SK-N-SH (cell line): ENCODE measurements at regions not wholly inside any gene's neighbourhood (a gene's known extent, or its start where the extent isn't known, plus 50 kb on each side); places are given as distances from the start of the nearest gene placed in this dataset.

ENCODE experiments used
- CTCF ChIA-PET: fragments of 300-600, 350-600 bp; formaldehyde crosslinking; extraction: SDS; loops from one replicate; lab custom pipeline; 2021; lab: Yijun Ruan, JAX
- POLR2A ChIA-PET: fragments of 350-600 bp; sonication (Branson Sonifier 250); formaldehyde crosslinking; extraction: SDS; loops from one replicate; lab custom pipeline; 2020; ENCODE audit warnings: antibody characterized with exemption, inconsistent platforms; lab: Yijun Ruan, JAX
- DNase-seq: peaks from one replicate; pipeline ENCODE4 v3.0.0; 2012
- H2AFZ ChIP-seq: fragments of 200-600 bp; sonication (generic); 2 replicates; pipeline ENCODE4 v1.8.1; 2016; ENCODE audit warnings: antibody characterized with exemption, mild to moderate bottlenecking, low read depth
- H3F3A ChIP-seq: fragments of 200-600 bp; sonication (generic); replicated peaks from 2 replicates; pipeline ENCODE3; 2016; ENCODE audit warnings: antibody characterized with exemption, mild to moderate bottlenecking; ENCODE audit not compliant: insufficient read depth
- H3K27ac ChIP-seq, 2 experiments: fragments of 200-500 bp in 1 of 2; fragments of 200-600 bp in 1 of 2; sonication (Bioruptor generic) in 1 of 2; sonication (generic), shearing (Covaris generic) in 1 of 2; 2 replicates each; pipeline versions ENCODE4 v1.5.1 to v1.6.1; 2014 to 2016; ENCODE audit warnings: low read depth in 2 of 2, inconsistent platforms in 1 of 2, low read length in 1 of 2, mild to moderate bottlenecking in 1 of 2, mixed read lengths in 1 of 2
- H3K27me3 ChIP-seq: fragments of 200-600 bp; sonication (generic), shearing (Covaris generic); 2 replicates; pipeline ENCODE4 v1.6.1; 2016; ENCODE audit warnings: mixed run types; ENCODE audit not compliant: insufficient read depth
- H3K36me3 ChIP-seq, 2 experiments: fragments of 200-500 bp in 1 of 2; fragments of 200-600 bp in 1 of 2; sonication (Bioruptor generic) in 1 of 2; sonication (generic) in 1 of 2; replicated peaks in 1 of 2; 2 replicates each; pipeline versions ENCODE3 to v1.5.1; 2014 to 2016; ENCODE audit warnings: low read length in 1 of 2, mild to moderate bottlenecking in 1 of 2; ENCODE audit not compliant: insufficient read depth in 2 of 2, control insufficient read depth in 1 of 2
- H3K4me1 ChIP-seq, 2 experiments: fragments of 200-500 bp in 1 of 2; fragments of 200-600 bp in 1 of 2; sonication (Bioruptor generic) in 1 of 2; sonication (generic), shearing (Covaris generic) in 1 of 2; 2 replicates each; pipeline versions ENCODE4 v1.5.1 to v1.6.1; 2014 to 2016; ENCODE audit warnings: low read depth in 1 of 2, low read length in 1 of 2, mixed run types in 1 of 2; ENCODE audit not compliant: insufficient read depth in 2 of 2, control insufficient read depth in 1 of 2
- H3K4me2 ChIP-seq: fragments of 200-600 bp; sonication (generic), shearing (Covaris generic); 2 replicates; pipeline ENCODE4 v1.6.1; 2017; ENCODE audit warnings: mixed run types
- H3K4me3 ChIP-seq, 2 experiments: fragments of 200-500 bp in 1 of 2; fragments of 200-600 bp in 1 of 2; sonication (Bioruptor generic) in 1 of 2; sonication (generic), shearing (Covaris generic) in 1 of 2; 2 replicates each; pipeline versions ENCODE4 v1.5.1 to v1.8.1; 2014 to 2016; ENCODE audit warnings: low read depth in 2 of 2, inconsistent platforms in 1 of 2, low read length in 1 of 2, mild to moderate bottlenecking in 1 of 2, mixed read lengths in 1 of 2, moderate library complexity in 1 of 2
- H3K79me2 ChIP-seq: fragments of 200-600 bp; sonication (generic); 2 replicates; pipeline ENCODE4 v1.8.1; 2017; ENCODE audit warnings: mild to moderate bottlenecking; ENCODE audit not compliant: insufficient read depth
- H3K9ac ChIP-seq: fragments of 200-600 bp; sonication (generic); 2 replicates; pipeline ENCODE4 v1.6.1; 2017; ENCODE audit warnings: mixed run types
- H3K9me2 ChIP-seq: fragments of 200-600 bp; sonication (generic); 2 replicates; pipeline ENCODE4 v1.6.1; 2017; ENCODE audit warnings: mixed run types
- H3K9me3 ChIP-seq: fragments of 200-600 bp; sonication (generic); 2 replicates; pipeline ENCODE4 v1.6.1; 2017; ENCODE audit warnings: mixed run types, mild to moderate bottlenecking, moderate library complexity
- H4K20me1 ChIP-seq: fragments of 200-600 bp; sonication (generic); 2 replicates; pipeline ENCODE4 v1.6.1; 2017; ENCODE audit warnings: mild to moderate bottlenecking, mixed run types; ENCODE audit not compliant: insufficient read depth
- CHD2 ChIP-seq: fragments of 150-350 bp; IDR thresholded peaks from 2 replicates; pipeline ENCODE4 v1.6.1; 2018; ENCODE audit warnings: low read length; ENCODE audit not compliant: partially characterized antibody
- CTCF ChIP-seq: fragments of 200-600 bp; sonication (generic); IDR thresholded peaks from 2 replicates; pipeline ENCODE4 v1.6.1; 2017; ENCODE audit warnings: antibody characterized with exemption, mild to moderate bottlenecking, moderate library complexity
- EP300 ChIP-seq, 2 experiments: IDR thresholded peaks; 2 replicates each; pipeline versions ENCODE4 v1.4.0 to v1.6.1; 2012; ENCODE audit warnings: borderline replicate concordance in 1 of 2, low read depth in 1 of 2, low read length in 1 of 2
- EZH2phosphoT487 ChIP-seq: fragments of 200-600 bp; sonication (generic); IDR thresholded peaks from 2 replicates; pipeline ENCODE4 v1.6.1; 2017; ENCODE audit warnings: low read depth, mixed run types, mild to moderate bottlenecking, antibody characterized with exemption, moderate library complexity, borderline replicate concordance
- FOSL2 ChIP-seq: IDR thresholded peaks from 2 replicates; pipeline ENCODE4 v1.4.0; 2012; ENCODE audit warnings: low read depth, mild to moderate bottlenecking, moderate library complexity, borderline replicate concordance
- FOXJ3 ChIP-seq: sonication (generic); formaldehyde crosslinking; IDR thresholded peaks from 2 replicates; pipeline ENCODE4 v1.5.1; 2020; ENCODE audit warnings: mild to moderate bottlenecking, missing genetic modification reagents
- IRF3 ChIP-seq: fragments of 150-350 bp; IDR thresholded peaks from 2 replicates; pipeline ENCODE4 v1.6.1; 2016; ENCODE audit warnings: mild to moderate bottlenecking, low read depth, low read length
- MAX ChIP-seq: IDR thresholded peaks from 2 replicates; pipeline ENCODE4 v1.4.0; 2012; ENCODE audit warnings: low read depth
- MEF2A ChIP-seq: IDR thresholded peaks from 2 replicates; pipeline ENCODE4 v1.4.0; 2012; ENCODE audit warnings: low read depth, borderline replicate concordance
- NFIC ChIP-seq: IDR thresholded peaks from 2 replicates; pipeline ENCODE4 v1.4.0; 2012; ENCODE audit warnings: borderline replicate concordance
- PBX3 ChIP-seq: IDR thresholded peaks from 2 replicates; pipeline ENCODE4; 2012
- RFX5 ChIP-seq: IDR thresholded peaks from 2 replicates; pipeline ENCODE4 v1.6.1; 2012; ENCODE audit warnings: mild to moderate bottlenecking, improper control_type of control experiment, low read length
- TAF1 ChIP-seq: IDR thresholded peaks from 2 replicates; pipeline ENCODE4 v1.6.1; 2012; ENCODE audit warnings: low read depth, mild to moderate bottlenecking, low read length, moderate library complexity, borderline replicate concordance
- TCF12 ChIP-seq: IDR thresholded peaks from 2 replicates; pipeline ENCODE4 v1.4.0; 2012
- TEAD4 ChIP-seq: IDR thresholded peaks from 2 replicates; pipeline ENCODE4 v1.4.0; 2012; ENCODE audit warnings: mild to moderate bottlenecking, borderline replicate concordance; ENCODE audit not compliant: insufficient read depth
- USF2 ChIP-seq: fragments of 150-350 bp; IDR thresholded peaks from 2 replicates; pipeline ENCODE4 v1.6.1; 2017; ENCODE audit warnings: antibody characterized with exemption, low read length, low read depth, borderline replicate concordance
- YY1 ChIP-seq: IDR thresholded peaks from 2 replicates; pipeline ENCODE4 v1.4.0; 2012; ENCODE audit warnings: low read depth, mild to moderate bottlenecking
- WGBS: methylation state at CpG from one replicate; pipeline ENCODE4 v1.1.6; 2017; ENCODE audit warnings: low lambda C conversion rate; 5-methylcytosine and 5-hydroxymethylcytosine counted together

GRCh38 chr4:82038936-82039335, 334.9 kb downstream of the HNRNPD start:
- no peak overlapping the region for H3K4me2 ChIP-seq
- no peak overlapping the region for H3K4me3 ChIP-seq
- H3K4me1 ChIP-seq = no peaks in the 10 kb centered on the region
- POLR2A ChIA-PET = no interaction called here
- no peak overlapping the region for H3K27ac ChIP-seq
- peaks cover 16% of the 10 kb centered on the region for H3K27me3 ChIP-seq
- no peaks in the 10 kb centered on the region for H3K79me2 ChIP-seq
- H3F3A ChIP-seq = no peaks in the 10 kb centered on the region
- no peak for DNase-seq
- H3K9me3 ChIP-seq = no peaks in the 10 kb centered on the region
- H3K9ac ChIP-seq = no peak overlapping the region
- no peaks in the 10 kb centered on the region for H4K20me1 ChIP-seq
- 0% methylated on average over 2 of the region's 2 CpGs for WGBS
- H3K9me2 ChIP-seq = no peaks in the 10 kb centered on the region
- no peak overlapping the region for H2AFZ ChIP-seq
- CTCF ChIA-PET = no interaction called here
- H3K36me3 ChIP-seq = no peaks in the 10 kb centered on the region
- no peak for TF ChIP-seq IRF3
- TF ChIP-seq, all 33 proteins: peak for 0

- Histone ChIP-seq H3K79me2 (no peaks in the 10 kb centered on the region), H3K4me2 (no peak overlapping the region), H3K4me1 (no peaks in the 10 kb centered on the region), H3K27me3 (no peaks in the 10 kb centered on the region), H3K9ac (no peak overlapping the region), H2AFZ (no peak overlapping the region), H3K27ac (no peak overlapping the region), H3F3A (no peaks in the 10 kb centered on the region), H3K4me3 (no peak overlapping the region), H3K9me2 (no peaks in the 10 kb centered on the region), H3K36me3 (no peaks in the 10 kb centered on the region), H4K20me1 (no peaks in the 10 kb centered on the region), H3K9me3 (no peaks in the 10 kb centered on the region)
- no peak for TF ChIP-seq EP300 (IDR thresholded peaks at IDR 0.05; ENCODE audit: borderline replicate concordance in 1 of 2, low read depth in 1 of 2, low read length in 1 of 2)
- no peak for TF ChIP-seq TAF1
- TF ChIP-seq CHD2 = no peak
- no peak for TF ChIP-seq YY1
- TF ChIP-seq EZH2phosphoT487 = no peak
- no peak for TF ChIP-seq MEF2A
- POLR2A ChIA-PET = no interaction called here
- CTCF ChIA-PET = no interaction called here
- 3% methylated on average over 1 of the region's 1 CpG for WGBS
- no peak for DNase-seq
Measured at GRCh38 chr4:82036181-82036580, 337.6 kb downstream of the HNRNPD start.

GRCh38 chr4:82034878-82035277, 338.9 kb downstream of the HNRNPD start:
- POLR2A ChIA-PET = no interaction called here
- no peak overlapping the region for H3K27ac ChIP-seq
- no peak overlapping the region for H3K4me3 ChIP-seq
- H3K9me2 ChIP-seq = no peaks in the 10 kb centered on the region
- H3K4me1 ChIP-seq = no peaks in the 10 kb centered on the region
- no peak for DNase-seq
- WGBS = 0% methylated on average over 2 of the region's 2 CpGs
- CTCF ChIA-PET = no interaction called here
- no peaks in the 10 kb centered on the region for H3K79me2 ChIP-seq
- no peaks in the 10 kb centered on the region for H4K20me1 ChIP-seq
- H3K9me3 ChIP-seq = no peaks in the 10 kb centered on the region
- H2AFZ ChIP-seq = no peak overlapping the region
- no peaks in the 10 kb centered on the region for H3K27me3 ChIP-seq
- TF ChIP-seq CTCF (no peak), RFX5 (no peak), EP300 (IDR thresholded peaks at IDR 0.05; ENCODE audit: borderline replicate concordance in 1 of 2, low read depth in 1 of 2, low read length in 1 of 2) (no peak), TEAD4 (no peak), EZH2phosphoT487 (no peak), PBX3 (no peak), MAX (no peak), FOSL2 (no peak), NFIC (no peak), TCF12 (no peak), FOXJ3 (CRISPR knock-in tag) (no peak), USF2 (no peak)
- no peak overlapping the region for H3K9ac ChIP-seq
- H3K4me2 ChIP-seq = no peak overlapping the region
- no peaks in the 10 kb centered on the region for H3K36me3 ChIP-seq
- H3F3A ChIP-seq = no peaks in the 10 kb centered on the region
